Naive B cell (primary cell): ENCODE measurements at regions not wholly inside any gene's neighbourhood (a gene's known extent, or its start where the extent isn't known, plus 50 kb on each side); places are given as distances from the start of the nearest gene placed in this dataset.
"Not testable (repeated sequence)": the region's sequence is repeated elsewhere in the genome, so short reads cannot be mapped to it uniquely, and the experiment has no call there.

Experiments used
- ATAC-seq, 2 donors: fragments of 150-1000 bp; cut with Tn5 transposase; 2 replicates each; pipeline ENCODE4 v1.10.0; 2021; ENCODE audit warnings: low read depth in 2 of 2, mild to moderate bottlenecking in 2 of 2, moderate library complexity in 2 of 2
- DNase-seq: peaks from one replicate; pipeline ENCODE4 v3.0.0; 2022
- H3K27ac Mint-ChIP-seq, 6 donors: one replicate each; pipeline ENCODE4 v1.8.0; 2020 to 2022; ENCODE audit warnings: mild to moderate bottlenecking in 6 of 6, mixed read lengths in 6 of 6, moderate library complexity in 5 of 6, inconsistent platforms in 2 of 6
- H3K27me3 Mint-ChIP-seq, 3 donors: one replicate each; pipeline ENCODE4 v1.8.0; 2021 to 2022; ENCODE audit warnings: mixed read lengths in 3 of 3, mild to moderate bottlenecking in 1 of 3
- H3K36me3 Mint-ChIP-seq, 2 donors: one replicate each; pipeline ENCODE4 v1.8.0; 2020 to 2022; ENCODE audit warnings: mixed read lengths in 2 of 2, inconsistent platforms in 1 of 2, mild to moderate bottlenecking in 1 of 2
- H3K4me1 Mint-ChIP-seq, 3 donors: one replicate each; pipeline ENCODE4 v1.8.0; 2020 to 2022; ENCODE audit warnings: mixed read lengths in 3 of 3, inconsistent platforms in 1 of 3, mild to moderate bottlenecking in 1 of 3, moderate library complexity in 1 of 3
- H3K4me3 Mint-ChIP-seq, 8 donors: one replicate each; pipeline ENCODE4 v1.8.0; 2020 to 2022; ENCODE audit warnings: mild to moderate bottlenecking in 8 of 8, mixed read lengths in 8 of 8, moderate library complexity in 8 of 8, inconsistent platforms in 2 of 8
- H3K9me3 Mint-ChIP-seq, 7 donors: one replicate each; pipeline ENCODE4 v1.8.0; 2020 to 2022; ENCODE audit warnings: mixed read lengths in 7 of 7, mild to moderate bottlenecking in 5 of 7, inconsistent platforms in 2 of 7, moderate library complexity in 1 of 7

- peaks cover 0 to 14% of the 10 kb centered on the region in 2 donors for H3K36me3 Mint-ChIP-seq
- ATAC-seq (no peak), DNase-seq (no peak)
- no peaks in the 10 kb centered on the region for H3K4me1 Mint-ChIP-seq
- H3K4me3 Mint-ChIP-seq = no peak overlapping the region
- H3K27ac Mint-ChIP-seq = peak overlapping the region in 1 of 6 donors; percentile 8
- H3K9me3 Mint-ChIP-seq = peaks cover 0 to 22% (median 13%) of the 10 kb centered on the region in 7 donors
- peaks cover 0 to 5% (median 0%) of the 10 kb centered on the region in 3 donors for H3K27me3 Mint-ChIP-seq
These were observed 1570.0 kb upstream of the DEFB115 start for GRCh38 chr20:29687438-29687837.

GRCh38 chr20:29689411-29690225, 1567.8 kb upstream of the DEFB115 start:
- H3K9me3 Mint-ChIP-seq = peaks cover 0 to 19% (median 12%) of the 10 kb centered on the region in 7 donors
- ATAC-seq (peak in 1 of 2 donors; percentile 79), DNase-seq (no peak)
- no peaks in the 10 kb centered on the region for H3K4me1 Mint-ChIP-seq
- H3K4me3 Mint-ChIP-seq = peak overlapping the region in 2 of 8 donors; percentile 65 to 69
- H3K27ac Mint-ChIP-seq = peak overlapping the region in 1 of 6 donors; percentile 33
- H3K27me3 Mint-ChIP-seq = peaks cover 0 to 5% (median 0%) of the 10 kb centered on the region in 3 donors
- peaks cover 0 to 14% of the 10 kb centered on the region in 2 donors for H3K36me3 Mint-ChIP-seq

- Mint-ChIP-seq H3K4me1 (no peaks in the 10 kb centered on the region), H3K27me3 (peaks cover 0 to 5% (median 0%) of the 10 kb centered on the region in 3 donors), H3K4me3 (peak overlapping the region in 2 of 8 donors; percentile 65 to 69), H3K36me3 (peaks cover 0 to 14% of the 10 kb centered on the region in 2 donors), H3K9me3 (peaks cover 0 to 24% (median 14%) of the 10 kb centered on the region in 7 donors), H3K27ac (peak overlapping the region in 2 of 6 donors; percentile 33 to 61)
- DNase-seq (no peak), ATAC-seq (no peak)
These were observed 1567.2 kb upstream of the DEFB115 start for GRCh38 chr20:29690274-29690673.

DNA sequence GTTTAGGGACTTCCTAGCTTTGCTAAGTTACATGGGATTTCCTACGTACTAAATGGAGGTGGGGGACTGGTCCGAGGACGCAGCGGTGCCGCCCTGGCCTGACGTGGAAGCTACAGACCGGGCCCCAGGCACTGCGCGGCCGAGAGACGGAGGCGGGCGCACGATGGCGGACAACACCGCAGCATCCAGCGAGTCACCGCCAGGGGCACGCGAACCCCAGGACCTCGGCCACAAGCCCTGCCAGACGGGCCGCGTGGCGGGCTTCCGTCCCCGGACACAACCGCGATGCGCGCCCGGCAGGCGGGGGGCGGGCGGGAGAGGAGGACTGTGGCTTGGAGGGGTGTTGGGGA, 1516.9 kb upstream of the DEFB115 start:
- Mint-ChIP-seq H3K27me3 (peaks cover 0 to 13% (median 0%) of the 10 kb centered on the region in 3 donors), H3K4me1 (no peaks in the 10 kb centered on the region), H3K9me3 (peaks cover 0 to 48% (median 34%) of the 10 kb centered on the region in 7 donors), H3K36me3 (peaks cover 0 to 4% of the 10 kb centered on the region in 2 donors), H3K4me3 (no peak overlapping the region), H3K27ac (no peak overlapping the region)
- DNase-seq = no peak
- no peak for ATAC-seq

DNA sequence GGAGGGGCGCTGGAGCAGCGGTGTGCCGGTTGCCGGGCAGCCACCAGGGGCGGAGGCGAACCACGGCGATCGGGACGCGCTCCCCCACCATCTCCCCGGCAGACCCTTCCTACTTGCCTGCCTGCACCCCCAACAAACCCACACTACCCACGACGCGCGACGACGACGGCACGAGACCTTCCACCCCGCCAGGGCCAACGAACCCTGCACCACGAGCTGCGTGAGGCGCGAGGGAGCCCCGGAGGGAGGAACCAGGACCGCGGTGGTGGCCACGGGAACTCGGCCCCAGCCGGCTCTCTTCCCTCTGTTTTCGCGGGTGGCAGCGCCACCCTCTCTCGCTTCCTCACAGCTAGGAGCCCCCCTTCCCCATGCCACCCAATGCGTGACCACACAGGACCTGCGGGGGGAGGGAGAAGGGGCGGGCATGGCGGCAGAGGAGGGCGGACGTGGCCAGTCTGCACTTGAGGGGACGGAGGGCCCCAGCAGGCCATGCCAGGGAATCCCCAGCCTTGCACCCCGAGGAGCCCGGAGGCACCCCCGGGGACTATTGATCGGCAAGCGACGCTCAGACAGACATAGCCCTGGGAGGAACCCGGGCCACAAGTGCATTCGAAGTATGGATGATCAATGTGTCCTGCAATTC, 1516.4 kb upstream of the DEFB115 start:
- Mint-ChIP-seq H3K36me3 (peaks cover 0 to 4% of the 10 kb centered on the region in 2 donors), H3K27ac (no peak overlapping the region), H3K9me3 (peaks cover 0 to 45% (median 32%) of the 10 kb centered on the region in 7 donors), H3K27me3 (peaks cover 0 to 15% (median 0%) of the 10 kb centered on the region in 3 donors), H3K4me3 (peak overlapping the region in 2 of 8 donors; percentile 30 to 44), H3K4me1 (no peaks in the 10 kb centered on the region)
- ATAC-seq (no peak), DNase-seq (no peak)

GRCh38 chr20:29741594-29741893, 1515.9 kb upstream of the DEFB115 start:
- Mint-ChIP-seq H3K4me3 (peak overlapping the region in 2 of 8 donors; percentile 30 to 44), H3K9me3 (peaks cover 0 to 44% (median 29%) of the 10 kb centered on the region in 7 donors), H3K36me3 (peaks cover 0 to 4% of the 10 kb centered on the region in 2 donors), H3K27ac (peak overlapping the region in 1 of 6 donors; percentile 77), H3K27me3 (peaks cover 0 to 15% (median 0%) of the 10 kb centered on the region in 3 donors), H3K4me1 (no peaks in the 10 kb centered on the region)
- no peak for DNase-seq
- no peak for ATAC-seq

DNA sequence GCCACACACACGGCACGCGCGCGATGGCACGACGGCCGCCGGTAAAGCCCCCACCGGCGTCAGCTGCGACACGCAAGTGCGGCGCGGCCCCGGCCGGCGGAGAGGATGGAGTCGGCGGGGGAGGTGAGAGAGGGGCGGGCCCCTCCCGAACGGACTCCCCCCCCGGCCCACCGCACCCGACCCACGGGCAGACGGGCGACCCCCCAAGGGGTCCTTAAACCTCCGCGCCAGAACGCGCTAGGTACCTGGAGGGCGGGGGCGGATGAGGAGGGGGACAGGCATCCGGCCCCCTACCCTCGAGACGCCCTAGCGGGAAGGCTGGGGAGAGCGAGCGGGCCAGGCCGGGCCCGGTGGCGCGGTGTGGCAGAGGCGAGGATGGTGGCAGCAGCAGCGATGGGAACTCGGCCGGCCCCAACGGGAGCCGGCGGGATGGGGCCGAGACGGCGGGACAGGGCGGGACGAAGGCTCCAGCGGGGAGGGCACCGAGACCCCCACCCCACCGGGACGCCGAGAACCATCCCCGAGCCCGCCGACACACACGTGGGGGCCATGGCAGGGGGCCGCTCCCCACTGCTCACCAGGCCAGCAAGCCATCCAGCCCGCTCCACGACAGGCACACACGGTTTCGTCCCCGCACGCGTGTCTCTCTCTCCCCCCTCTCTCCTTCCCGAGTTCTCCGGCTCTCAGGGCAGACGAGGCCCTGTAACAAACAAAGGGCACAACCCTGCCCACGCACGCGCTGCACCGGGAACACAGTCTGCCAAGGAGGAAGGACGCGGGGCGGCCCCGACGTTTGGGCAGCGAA, 1515.4 kb upstream of the DEFB115 start:
- H3K9me3 Mint-ChIP-seq = peaks cover 0 to 42% (median 28%) of the 10 kb centered on the region in 7 donors
- H3K4me1 Mint-ChIP-seq = no peaks in the 10 kb centered on the region
- no peak for DNase-seq
- peaks cover 0 to 15% (median 0%) of the 10 kb centered on the region in 3 donors for H3K27me3 Mint-ChIP-seq
- peaks cover 0 to 4% of the 10 kb centered on the region in 2 donors for H3K36me3 Mint-ChIP-seq
- no peak overlapping the region for H3K4me3 Mint-ChIP-seq
- no peak for ATAC-seq
- H3K27ac Mint-ChIP-seq = no peak overlapping the region

DNA sequence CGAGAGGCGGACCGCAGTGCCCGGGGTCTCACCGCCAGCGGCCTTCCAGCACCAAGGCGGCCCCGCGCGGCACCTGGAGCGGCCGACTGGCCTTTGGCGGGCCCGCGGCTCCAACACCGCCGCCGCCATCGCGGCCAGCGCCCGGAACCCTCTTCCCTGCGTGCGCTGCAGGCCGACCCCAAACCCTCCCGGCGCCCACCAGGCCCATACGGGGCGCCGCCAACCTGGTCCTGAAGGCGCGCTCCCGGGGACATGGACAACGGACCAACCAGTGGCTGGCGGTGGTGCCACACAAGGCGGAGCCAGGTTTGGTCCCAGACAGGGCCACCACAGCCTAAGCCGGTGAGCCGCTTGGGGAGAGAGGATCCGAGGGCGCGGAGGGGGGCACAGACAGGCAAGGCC, 1514.8 kb upstream of the DEFB115 start:
- DNase-seq (no peak), ATAC-seq (no peak)
- H3K9me3 Mint-ChIP-seq = peaks cover 0 to 36% (median 25%) of the 10 kb centered on the region in 7 donors
- no peaks in the 10 kb centered on the region for H3K4me1 Mint-ChIP-seq
- no peak overlapping the region for H3K4me3 Mint-ChIP-seq
- H3K36me3 Mint-ChIP-seq = peaks cover 0 to 4% of the 10 kb centered on the region in 2 donors
- H3K27ac Mint-ChIP-seq = no peak overlapping the region
- peaks cover 0 to 15% (median 0%) of the 10 kb centered on the region in 3 donors for H3K27me3 Mint-ChIP-seq

DNA sequence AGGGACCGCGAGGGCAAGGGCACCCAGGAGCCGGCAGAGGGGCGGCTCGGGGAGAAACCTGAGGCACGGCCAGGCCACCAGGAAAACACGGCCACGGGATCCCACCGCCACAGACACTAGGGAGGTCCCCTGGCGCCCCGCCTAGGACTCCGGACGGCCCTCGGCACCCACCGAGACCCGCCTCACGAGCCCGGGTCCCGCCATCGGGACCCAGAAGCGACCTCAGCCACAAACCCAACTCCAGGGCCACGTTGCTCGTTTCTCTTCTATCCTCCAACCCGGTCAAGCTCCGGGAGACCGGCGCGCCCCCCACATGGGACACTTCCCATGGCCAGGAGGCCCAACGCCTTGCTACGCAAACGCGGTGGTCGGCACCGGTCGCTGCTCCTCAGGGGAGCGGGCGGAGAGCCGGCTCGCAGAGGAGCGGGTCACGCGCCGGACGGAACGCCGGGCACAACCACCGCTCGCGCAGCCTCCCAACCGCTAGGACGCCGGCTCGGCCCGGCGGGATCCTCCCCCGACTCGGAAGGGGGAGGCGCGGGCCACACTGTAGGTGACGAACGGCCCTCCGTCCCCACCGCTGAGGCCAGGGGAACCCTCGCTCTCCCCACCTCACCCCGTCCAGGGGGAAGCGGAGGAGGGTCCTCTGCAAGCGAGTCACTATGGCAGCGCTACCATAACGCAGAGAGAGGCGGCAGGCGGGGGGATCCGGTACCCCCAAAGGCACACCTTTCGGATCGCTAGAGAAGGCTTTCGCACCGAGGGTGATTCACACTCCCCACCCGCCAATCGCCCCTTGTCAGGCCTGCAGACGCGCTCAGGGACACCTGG, 1514.1 kb upstream of the DEFB115 start:
- Mint-ChIP-seq H3K4me1 (no peaks in the 10 kb centered on the region), H3K36me3 (no peaks in the 10 kb centered on the region), H3K27ac (peak overlapping the region in 1 of 6 donors; percentile 44), H3K9me3 (peaks cover 0 to 30% (median 22%) of the 10 kb centered on the region in 7 donors), H3K4me3 (no peak overlapping the region), H3K27me3 (peaks cover 0 to 15% (median 0%) of the 10 kb centered on the region in 3 donors)
- DNase-seq = no peak
- ATAC-seq = no peak

- DNase-seq = no peak
- peaks cover 0 to 15% (median 0%) of the 10 kb centered on the region in 3 donors for H3K27me3 Mint-ChIP-seq
- H3K4me1 Mint-ChIP-seq = no peaks in the 10 kb centered on the region
- H3K4me3 Mint-ChIP-seq = no peak overlapping the region
- H3K9me3 Mint-ChIP-seq = peaks cover 0 to 22% (median 14%) of the 10 kb centered on the region in 7 donors
- H3K27ac Mint-ChIP-seq = no peak overlapping the region
- no peaks in the 10 kb centered on the region for H3K36me3 Mint-ChIP-seq
- no peak for ATAC-seq
These were observed 1513.4 kb upstream of the DEFB115 start for GRCh38 chr20:29744071-29744470.

GRCh38 chr20:29745534-29746245, 1511.8 kb upstream of the DEFB115 start:
- not testable (repeated sequence) for ATAC-seq, H3K4me1 Mint-ChIP-seq, H3K4me3 Mint-ChIP-seq, H3K36me3 Mint-ChIP-seq, DNase-seq, H3K27ac Mint-ChIP-seq
- peaks cover 0 to 18% (median 8%) of the 10 kb centered on the region in 7 donors for H3K9me3 Mint-ChIP-seq
- peaks cover 0 to 15% (median 0%) of the 10 kb centered on the region in 3 donors for H3K27me3 Mint-ChIP-seq

GRCh38 chr20:29750268-29750899, 1507.1 kb upstream of the DEFB115 start:
- peaks cover 13 to 39% (median 27%) of the 10 kb centered on the region in 7 donors for H3K9me3 Mint-ChIP-seq
- DNase-seq (no peak), ATAC-seq (no peak)
- no peak overlapping the region for H3K4me3 Mint-ChIP-seq
- H3K4me1 Mint-ChIP-seq = peaks cover 7 to 15% (median 10%) of the 10 kb centered on the region in 3 donors
- H3K36me3 Mint-ChIP-seq = peaks cover 0 to 33% of the 10 kb centered on the region in 2 donors
- no peak overlapping the region for H3K27ac Mint-ChIP-seq
- H3K27me3 Mint-ChIP-seq = peaks cover 0 to 36% (median 16%) of the 10 kb centered on the region in 3 donors
